Mucosa of descending colon (tissue), 3 donors: ENCODE measurements at regions not wholly inside any gene's neighbourhood (a gene's known extent, or its start where the extent isn't known, plus 50 kb on each side); places are given as distances from the start of the nearest gene placed in this dataset.

Source experiments
- ATAC-seq: fragments of 200-7000 bp; cut with Tn5 transposase; one replicate; pipeline ENCODE4 v1.9.1; 2020; ENCODE audit warnings: mild to moderate bottlenecking, moderate library complexity
- DNase-seq, 3 donors: peaks; one replicate each; pipeline ENCODE4 v3.0.0-alpha.2; 2020
- H3K36me3 ChIP-seq: fragments of 200-600 bp; one replicate; pipeline ENCODE4 v1.8.0; 2021; ENCODE audit warnings: low read depth, mild to moderate bottlenecking
- H3K4me1 ChIP-seq: fragments of 200-600 bp; one replicate; pipeline ENCODE4 v1.8.0; 2021; ENCODE audit warnings: low read depth, mild to moderate bottlenecking
- H3K4me3 ChIP-seq: fragments of 200-600 bp; one replicate; pipeline ENCODE4 v1.8.0; 2021; ENCODE audit warnings: mild to moderate bottlenecking
- H3K9me3 ChIP-seq: fragments of 200-600 bp; one replicate; pipeline ENCODE4 v1.8.0; 2021; ENCODE audit warnings: mild to moderate bottlenecking
- intact Hi-C, 2 donors: fragments of 100-400 bp; cut with DNase I in 1 of 2; cut with micrococcal nuclease in 1 of 2; formaldehyde crosslinking; loops; one replicate each; pipeline versions ENCODE4 v1.11.0 to v1.11.1; 2022; cut with DNase I, micrococcal nuclease
- TF ChIP-seq, protein P1 (sequence below): fragments of 200-600 bp; IDR thresholded peaks from one replicate; pipeline ENCODE4 v1.8.0; 2022; ENCODE audit warnings: antibody characterized with exemption, mild to moderate bottlenecking
- donor health status: DM: no; HTN: no; CAD: no; lungs with moderate emphysema.
- donor health status: DM: no; HTN: no; CAD: no.
- donor health status: DM: no; HTN: yes; CAD: no.

DNA sequence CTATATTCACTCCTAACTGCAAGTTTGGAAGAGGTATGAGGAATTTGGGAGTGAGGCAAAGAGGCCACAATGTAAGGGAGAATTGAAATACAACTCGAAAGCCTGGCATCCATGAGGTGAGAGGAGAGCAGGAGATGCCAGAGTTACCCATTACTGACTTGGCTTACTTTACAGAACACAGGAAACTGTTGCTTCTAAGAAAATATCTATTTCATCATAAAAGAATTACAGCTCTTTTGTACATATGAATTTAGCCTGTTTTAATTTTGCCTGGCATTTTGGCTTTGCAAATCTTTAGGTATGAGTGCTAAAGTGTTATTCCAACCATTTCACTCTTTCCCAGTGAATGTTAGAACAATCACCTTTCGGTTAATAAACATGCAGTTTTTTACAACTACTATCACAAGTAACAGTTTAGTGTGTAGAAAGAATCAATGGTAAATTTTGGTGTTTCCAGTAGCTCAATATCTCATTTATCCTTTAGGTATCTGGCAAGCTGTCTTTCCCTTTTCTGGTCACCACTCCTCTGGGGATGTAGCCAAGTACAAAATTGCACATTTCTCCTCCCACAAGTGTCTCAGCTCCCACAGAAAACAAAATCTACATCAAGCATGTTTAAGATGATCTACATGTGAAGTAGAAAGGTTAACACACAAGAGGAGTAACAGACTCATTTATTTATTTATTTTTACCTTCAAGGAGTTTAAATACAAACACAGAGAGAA is 196.6 kb upstream of the DCN start:
- DNase-seq (no peak), ATAC-seq (no peak)
- Histone ChIP-seq H3K4me1 (no peaks in the 10 kb centered on the region), H3K4me3 (no peak overlapping the region), H3K9me3 (no peaks in the 10 kb centered on the region), H3K36me3 (no peaks in the 10 kb centered on the region)
- intact Hi-C loops = no loop called here
- TF ChIP-seq, protein P1, sequence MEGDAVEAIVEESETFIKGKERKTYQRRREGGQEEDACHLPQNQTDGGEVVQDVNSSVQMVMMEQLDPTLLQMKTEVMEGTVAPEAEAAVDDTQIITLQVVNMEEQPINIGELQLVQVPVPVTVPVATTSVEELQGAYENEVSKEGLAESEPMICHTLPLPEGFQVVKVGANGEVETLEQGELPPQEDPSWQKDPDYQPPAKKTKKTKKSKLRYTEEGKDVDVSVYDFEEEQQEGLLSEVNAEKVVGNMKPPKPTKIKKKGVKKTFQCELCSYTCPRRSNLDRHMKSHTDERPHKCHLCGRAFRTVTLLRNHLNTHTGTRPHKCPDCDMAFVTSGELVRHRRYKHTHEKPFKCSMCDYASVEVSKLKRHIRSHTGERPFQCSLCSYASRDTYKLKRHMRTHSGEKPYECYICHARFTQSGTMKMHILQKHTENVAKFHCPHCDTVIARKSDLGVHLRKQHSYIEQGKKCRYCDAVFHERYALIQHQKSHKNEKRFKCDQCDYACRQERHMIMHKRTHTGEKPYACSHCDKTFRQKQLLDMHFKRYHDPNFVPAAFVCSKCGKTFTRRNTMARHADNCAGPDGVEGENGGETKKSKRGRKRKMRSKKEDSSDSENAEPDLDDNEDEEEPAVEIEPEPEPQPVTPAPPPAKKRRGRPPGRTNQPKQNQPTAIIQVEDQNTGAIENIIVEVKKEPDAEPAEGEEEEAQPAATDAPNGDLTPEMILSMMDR = no peak

DNA sequence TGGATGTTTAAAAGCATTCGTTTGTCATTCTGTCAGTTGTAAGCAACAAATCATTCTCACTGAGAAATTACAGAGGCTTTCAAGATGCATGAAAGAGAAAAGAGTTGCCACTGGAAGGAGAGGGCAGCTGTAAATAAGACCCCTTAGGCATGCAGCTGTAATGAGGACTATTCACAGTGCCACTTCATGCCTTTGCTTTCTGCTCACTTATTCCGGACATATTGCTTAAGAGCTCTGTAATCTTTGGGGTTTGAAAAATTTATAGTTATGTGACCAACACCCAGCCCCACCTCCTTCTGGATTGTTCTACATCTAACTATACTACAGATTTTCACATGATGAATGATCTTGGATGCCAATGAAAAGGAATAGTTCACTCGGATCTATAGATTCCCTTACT is 194.8 kb upstream of the DCN start:
- ATAC-seq = no peak
- no peaks in the 10 kb centered on the region for H3K36me3 ChIP-seq
- H3K4me1 ChIP-seq = no peaks in the 10 kb centered on the region
- no peak overlapping the region for H3K4me3 ChIP-seq
- intact Hi-C loops = no loop called here
- H3K9me3 ChIP-seq = no peaks in the 10 kb centered on the region
- TF ChIP-seq, protein P1 = no peak
- no peak for DNase-seq

DNA sequence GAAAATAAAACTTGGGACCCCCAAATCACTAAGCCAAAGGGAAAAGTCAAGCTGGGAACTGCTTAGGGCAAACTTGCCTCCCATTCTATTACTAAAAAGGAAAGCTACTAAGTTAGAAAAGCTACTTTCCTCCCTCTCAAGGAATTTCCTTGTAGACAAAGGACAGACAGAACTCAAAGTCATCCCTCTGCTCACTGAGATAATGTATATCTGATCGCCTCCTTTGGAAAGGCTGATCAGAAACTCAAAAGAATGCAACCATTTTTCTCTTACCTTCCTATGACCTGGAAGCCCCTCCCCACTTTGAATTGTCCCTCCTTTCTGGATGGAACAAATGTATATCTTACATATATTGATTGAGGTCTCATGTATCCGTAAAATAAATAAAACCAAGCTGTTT is 190.5 kb upstream of the DCN start:
- DNase-seq (no peak), ATAC-seq (no peak)
- TF ChIP-seq, protein P1 = no peak

DNA sequence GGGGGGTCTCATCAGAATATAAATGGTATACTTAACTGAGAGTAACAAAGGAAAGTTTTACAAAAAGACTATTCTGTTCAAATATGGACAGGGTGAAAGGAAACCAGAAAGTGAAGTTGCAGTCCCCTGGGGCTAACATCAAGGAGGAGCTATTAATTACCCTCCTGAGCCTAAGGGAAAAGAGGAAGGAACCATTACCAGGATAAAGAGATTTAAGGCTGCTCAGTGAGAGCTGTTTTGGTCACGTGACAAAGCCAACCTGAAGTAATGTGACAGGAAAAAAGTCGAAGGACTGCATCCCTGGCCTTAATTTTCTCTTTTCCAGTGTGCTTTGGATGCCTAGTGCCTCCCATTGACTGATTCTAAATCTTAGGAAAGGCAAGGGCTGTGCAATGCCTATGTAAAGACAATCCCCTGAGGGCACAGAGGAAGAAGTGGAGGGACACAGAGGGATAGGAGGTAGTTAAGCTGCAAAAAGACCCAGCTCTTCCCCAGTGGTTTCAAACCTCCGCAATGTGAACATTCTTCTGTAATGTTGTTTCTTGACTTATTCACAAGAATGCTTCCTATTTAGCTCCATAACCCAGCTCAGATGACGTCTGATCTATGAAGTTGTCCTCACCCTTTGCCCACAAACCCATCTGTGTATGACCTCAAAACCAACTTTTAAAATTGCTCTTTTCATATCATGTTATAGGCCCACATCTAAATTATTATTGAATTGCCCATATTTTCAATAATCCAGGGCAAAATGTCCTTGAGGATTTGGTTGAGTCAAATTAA is 187.7 kb upstream of the DCN start:
- no peak for DNase-seq
- TF ChIP-seq, protein P1 = no peak
- no peaks in the 10 kb centered on the region for H3K4me1 ChIP-seq
- intact Hi-C loops = no loop called here
- H3K9me3 ChIP-seq = no peaks in the 10 kb centered on the region
- H3K36me3 ChIP-seq = no peaks in the 10 kb centered on the region
- ATAC-seq = no peak
- no peak overlapping the region for H3K4me3 ChIP-seq

More for the DNA sequence above, 190.5 kb upstream of the DCN start:
- H3K36me3 ChIP-seq = no peaks in the 10 kb centered on the region
- no peak overlapping the region for H3K4me3 ChIP-seq
- H3K9me3 ChIP-seq = no peaks in the 10 kb centered on the region
- no peaks in the 10 kb centered on the region for H3K4me1 ChIP-seq
- intact Hi-C loops = no loop called here

DNA sequence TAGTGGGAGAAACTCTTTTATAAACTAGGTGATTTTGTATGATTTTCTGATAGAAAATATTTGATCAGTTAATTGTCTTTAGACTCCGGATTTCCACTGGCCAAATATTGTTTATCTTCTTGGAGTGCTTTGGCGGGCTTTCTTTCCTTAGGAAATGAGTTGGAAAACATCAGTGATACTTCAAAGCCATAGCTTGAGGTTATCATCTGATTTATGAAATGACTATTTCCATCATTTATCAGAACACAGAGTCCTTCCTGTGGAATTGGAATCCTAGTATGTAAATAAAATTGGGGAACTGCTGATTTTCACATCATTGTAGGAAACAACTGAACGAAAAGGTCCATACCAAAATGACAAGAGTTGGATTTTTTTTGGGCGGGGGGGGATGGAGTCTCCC is 186.0 kb upstream of the DCN start:
- Histone ChIP-seq H3K4me1 (no peaks in the 10 kb centered on the region), H3K36me3 (no peaks in the 10 kb centered on the region), H3K9me3 (no peaks in the 10 kb centered on the region), H3K4me3 (no peak overlapping the region)
- DNase-seq = no peak
- ATAC-seq = no peak
- TF ChIP-seq, protein P1 = no peak
- intact Hi-C loops = no loop called here
